Astrocyte (in vitro differentiated cells and primary cell): ENCODE measurements at regions not wholly inside any gene's neighbourhood (a gene's known extent, or its start where the extent isn't known, plus 50 kb on each side); places are given as distances from the start of the nearest gene placed in this dataset.

Source experiments
- DNase-seq: peaks from one replicate; pipeline ENCODE4 v3.0.0-alpha.2; 2010; ENCODE audit warnings: low read depth
- FAIRE-seq: peaks from 2 replicates; lab custom pipeline; 2011; peaks lifted over from hg19 to GRCh38; lab: Jason Lieb, UNC
- H2AFZ ChIP-seq: 2 replicates; pipeline ENCODE4 v1.6.0; 2012; ENCODE audit warnings: low read depth, low read length, inconsistent platforms
- H3K27ac ChIP-seq: 2 replicates; pipeline ENCODE4 v1.5.1; 2011; ENCODE audit warnings: low read depth, low read length, inconsistent platforms
- H3K27me3 ChIP-seq: 2 replicates; pipeline ENCODE4 v1.6.0; 2011; ENCODE audit warnings: low read length, inconsistent platforms; ENCODE audit not compliant: insufficient read depth
- H3K36me3 ChIP-seq: 2 replicates; pipeline ENCODE4 v1.5.1; 2011; ENCODE audit warnings: low read length, inconsistent platforms; ENCODE audit not compliant: insufficient read depth
- H3K4me1 ChIP-seq: 2 replicates; pipeline ENCODE4 v1.5.1; 2011; ENCODE audit warnings: low read length, inconsistent platforms; ENCODE audit not compliant: insufficient read depth
- H3K4me2 ChIP-seq: 2 replicates; pipeline ENCODE4 v1.6.0; 2012; ENCODE audit warnings: low read length, inconsistent platforms
- H3K4me3 ChIP-seq: 2 replicates; pipeline ENCODE4 v1.5.1; 2011; ENCODE audit warnings: low read depth, mild to moderate bottlenecking, low read length, inconsistent platforms; ENCODE audit not compliant: insufficient read depth
- H3K79me2 ChIP-seq: 2 replicates; pipeline ENCODE4 v1.6.0; 2012; ENCODE audit warnings: mild to moderate bottlenecking, low read length, inconsistent platforms; ENCODE audit not compliant: insufficient read depth
- H3K9ac ChIP-seq: 2 replicates; pipeline ENCODE4 v1.6.0; 2012; ENCODE audit warnings: mild to moderate bottlenecking, low read length, inconsistent platforms
- H3K9me3 ChIP-seq: 2 replicates; pipeline ENCODE4 v1.5.1; 2012; ENCODE audit warnings: low read depth, mild to moderate bottlenecking, low read length, inconsistent platforms; ENCODE audit not compliant: insufficient read depth
- H4K20me1 ChIP-seq: 2 replicates; pipeline ENCODE4 v1.6.0; 2012; ENCODE audit warnings: low read length, inconsistent platforms; ENCODE audit not compliant: insufficient read depth
- H3K27ac Mint-ChIP-seq: one replicate; pipeline ENCODE4 v1.8.0; 2021; ENCODE audit warnings: mild to moderate bottlenecking, mixed read lengths; ENCODE audit not compliant: unreplicated experiment
- H3K27me3 Mint-ChIP-seq: one replicate; pipeline ENCODE4 v1.8.0; 2021; ENCODE audit warnings: low read depth, mixed read lengths; ENCODE audit not compliant: unreplicated experiment
- H3K36me3 Mint-ChIP-seq: one replicate; pipeline ENCODE4 v1.8.0; 2021; ENCODE audit warnings: low read depth, mixed read lengths; ENCODE audit not compliant: unreplicated experiment
- H3K4me1 Mint-ChIP-seq: one replicate; pipeline ENCODE4 v1.8.0; 2021; ENCODE audit warnings: low read depth, mixed read lengths; ENCODE audit not compliant: unreplicated experiment
- H3K4me3 Mint-ChIP-seq: one replicate; pipeline ENCODE4 v1.8.0; 2021; ENCODE audit warnings: mild to moderate bottlenecking, moderate library complexity, mixed read lengths; ENCODE audit not compliant: unreplicated experiment
- H3K9me3 Mint-ChIP-seq: one replicate; pipeline ENCODE4 v1.8.0; 2021; ENCODE audit warnings: mild to moderate bottlenecking, mixed read lengths; ENCODE audit not compliant: unreplicated experiment
- CTCF ChIP-seq: IDR thresholded peaks from 2 replicates; pipeline ENCODE4 v1.5.1; 2011; ENCODE audit warnings: low read depth, mild to moderate bottlenecking, inconsistent platforms, low read length, moderate library complexity; ENCODE audit not compliant: insufficient read depth
- EZH2 ChIP-seq: IDR thresholded peaks from 2 replicates; pipeline ENCODE4 v1.6.1; 2012; ENCODE audit warnings: mild to moderate bottlenecking, low read length, inconsistent platforms; ENCODE audit not compliant: insufficient read depth

GRCh38 chr2:133711806-133712205 lies 143.5 kb upstream of the NCKAP5 start:
- Histone ChIP-seq H3K36me3 (no peaks in the 10 kb centered on the region), H3K27ac (no peak overlapping the region), H3K9me3 (no peaks in the 10 kb centered on the region), H3K9ac (no peak overlapping the region), H3K27me3 (no peaks in the 10 kb centered on the region), H3K79me2 (no peaks in the 10 kb centered on the region), H4K20me1 (no peaks in the 10 kb centered on the region), H3K4me1 (no peaks in the 10 kb centered on the region), H3K4me3 (no peak overlapping the region), H2AFZ (no peak overlapping the region), H3K4me2 (no peak overlapping the region)
- DNase-seq (no peak), FAIRE-seq (no peak)
- Mint-ChIP-seq H3K27ac (no peak overlapping the region), H3K4me1 (peaks cover 18% of the 10 kb centered on the region), H3K27me3 (peaks cover 2% of the 10 kb centered on the region), H3K9me3 (peaks cover 5% of the 10 kb centered on the region), H3K36me3 (peaks cover 3% of the 10 kb centered on the region), H3K4me3 (no peak overlapping the region)
- no peak for TF ChIP-seq CTCF
- TF ChIP-seq EZH2, result no peak

GRCh38 chr2:133712369-133712768 lies 144.1 kb upstream of the NCKAP5 start:
- Histone ChIP-seq H3K4me3 (no peak overlapping the region), H3K9ac (no peak overlapping the region), H3K79me2 (no peaks in the 10 kb centered on the region), H3K36me3 (no peaks in the 10 kb centered on the region), H2AFZ (no peak overlapping the region), H3K4me1 (no peaks in the 10 kb centered on the region), H3K4me2 (no peak overlapping the region), H3K9me3 (no peaks in the 10 kb centered on the region), H3K27me3 (no peaks in the 10 kb centered on the region), H4K20me1 (no peaks in the 10 kb centered on the region), H3K27ac (no peak overlapping the region)
- Mint-ChIP-seq H3K27ac (no peak overlapping the region), H3K36me3 (peaks cover 3% of the 10 kb centered on the region), H3K4me3 (no peak overlapping the region), H3K4me1 (peaks cover 18% of the 10 kb centered on the region), H3K9me3 (peaks cover 5% of the 10 kb centered on the region), H3K27me3 (peaks cover 2% of the 10 kb centered on the region)
- no peak for TF ChIP-seq CTCF
- no peak for TF ChIP-seq EZH2
- DNase-seq (no peak), FAIRE-seq (no peak)

GRCh38 chr2:133713049-133713580 lies 144.9 kb upstream of the NCKAP5 start:
- H3K27me3 Mint-ChIP-seq, result peaks cover 2% of the 10 kb centered on the region
- Histone ChIP-seq H3K27me3 (no peaks in the 10 kb centered on the region), H3K4me3 (no peak overlapping the region), H2AFZ (no peak overlapping the region), H3K79me2 (no peaks in the 10 kb centered on the region), H3K4me2 (no peak overlapping the region), H3K9ac (no peak overlapping the region), H4K20me1 (no peaks in the 10 kb centered on the region), H3K27ac (no peak overlapping the region), H3K4me1 (peaks cover 6% of the 10 kb centered on the region), H3K9me3 (no peaks in the 10 kb centered on the region), H3K36me3 (no peaks in the 10 kb centered on the region)
- H3K36me3 Mint-ChIP-seq, result peaks cover 3% of the 10 kb centered on the region
- H3K4me3 Mint-ChIP-seq, result no peak overlapping the region
- no peak overlapping the region for H3K27ac Mint-ChIP-seq
- no peak for DNase-seq
- TF ChIP-seq EZH2 (no peak), CTCF (no peak)
- peaks cover 18% of the 10 kb centered on the region for H3K4me1 Mint-ChIP-seq
- no peak for FAIRE-seq
- peaks cover 5% of the 10 kb centered on the region for H3K9me3 Mint-ChIP-seq
